ENCODE measurements at regions not wholly inside any gene's neighbourhood (a gene's known extent, or its start where the extent isn't known, plus 50 kb on each side); places are given as distances from the start of the nearest gene placed in this dataset.
A peak's percentile ranks its signal among the peaks of the same experiment; 100 is the strongest.

DNA sequence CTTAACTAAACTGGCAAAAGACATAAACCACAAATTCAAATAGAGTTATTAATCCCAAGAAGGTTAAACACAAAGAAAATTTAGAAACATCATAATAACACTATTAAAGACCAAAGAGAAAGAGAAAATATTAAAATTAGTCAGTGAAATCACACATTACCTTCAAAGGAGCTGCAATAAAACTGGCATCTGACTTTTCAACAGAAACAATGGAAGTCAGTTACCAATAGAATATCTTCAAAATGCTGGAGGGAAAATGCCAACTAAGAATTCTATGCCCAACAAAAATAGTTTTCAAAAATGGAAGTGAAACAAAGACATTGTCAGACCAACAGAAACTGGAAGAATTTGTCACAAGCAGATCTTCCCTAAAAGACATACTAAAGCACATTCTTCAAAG, 68.7 kb upstream of the RNF7 start:
- no peak for DNase-seq

DNA sequence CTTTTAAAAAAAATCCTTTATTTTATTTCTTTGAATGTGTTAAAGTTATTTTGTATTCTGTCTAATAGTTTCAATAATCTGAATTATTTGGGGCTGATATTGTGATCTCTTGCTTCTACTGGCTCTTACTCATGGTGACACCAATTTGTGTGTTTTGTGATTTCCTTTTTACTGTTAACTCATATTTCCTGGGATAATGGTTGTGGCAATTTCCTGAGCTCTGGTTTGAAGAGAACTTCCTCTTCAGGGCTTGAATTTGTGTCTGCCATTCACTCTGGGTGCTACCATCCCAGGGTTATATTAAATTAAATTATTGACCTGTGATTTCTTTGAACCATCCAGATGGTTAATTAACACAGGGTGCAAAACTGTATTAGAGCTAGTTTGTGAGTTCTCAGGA, 60.4 kb upstream of the RNF7 start:
- no peak for DNase-seq

DNA sequence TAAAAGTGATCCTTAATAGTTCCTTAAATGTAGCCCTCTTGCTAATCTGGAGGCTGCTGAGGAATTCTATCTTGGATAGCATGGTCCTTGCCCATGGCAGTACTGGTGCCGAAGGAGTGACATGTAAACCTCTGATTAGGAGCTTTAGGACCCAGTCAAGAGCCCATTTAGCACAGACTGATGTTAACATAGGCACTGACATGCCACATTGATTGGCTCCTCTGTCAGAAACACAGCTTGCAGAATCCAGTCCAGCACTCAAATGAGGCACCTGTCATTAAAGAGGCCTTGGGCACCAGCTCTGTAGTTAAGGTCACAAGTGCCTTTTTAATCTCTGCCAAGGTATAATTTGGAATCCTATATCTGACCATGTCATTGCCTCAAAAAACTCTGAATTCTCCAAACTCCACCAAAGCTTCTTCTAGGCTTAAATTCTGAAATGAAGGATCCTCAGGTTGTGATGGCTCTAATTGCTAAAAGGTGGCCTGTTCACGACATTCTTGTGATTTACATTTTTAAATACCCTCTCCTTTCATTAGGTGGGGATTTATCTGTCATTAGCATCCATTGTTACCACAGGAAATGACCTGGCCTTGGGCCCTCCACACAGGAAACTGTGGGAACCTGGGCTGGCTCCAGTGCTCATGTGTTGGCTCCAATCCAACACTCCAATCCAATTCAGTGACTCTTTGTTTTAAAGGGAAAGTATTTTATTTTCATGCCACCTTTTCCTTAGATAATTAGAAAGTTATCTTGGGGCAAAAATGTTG, 57.3 kb upstream of the RNF7 start:
- peak in 1 of 56 donors; percentile 1 for DNase-seq

DNA sequence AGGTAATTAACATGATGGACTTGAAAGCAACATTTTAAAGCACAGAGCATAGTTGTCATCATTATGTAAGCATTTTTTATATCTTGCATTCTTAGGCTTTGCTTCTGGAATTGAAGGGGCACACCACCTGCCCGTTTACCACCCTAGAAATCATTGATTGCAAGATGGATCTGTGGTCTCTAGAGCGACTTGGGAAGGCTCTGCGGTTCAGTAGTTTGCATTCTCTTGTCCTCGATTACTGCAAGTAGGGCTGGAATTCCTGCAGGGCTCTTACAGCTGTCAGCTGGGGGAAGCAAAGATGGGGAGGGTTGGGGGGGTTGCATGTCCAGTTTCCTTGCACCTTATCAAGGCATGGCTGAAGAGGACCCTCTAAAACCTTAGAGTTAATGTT, 56.7 kb upstream of the RNF7 start:
- DNase-seq = no peak

DNA sequence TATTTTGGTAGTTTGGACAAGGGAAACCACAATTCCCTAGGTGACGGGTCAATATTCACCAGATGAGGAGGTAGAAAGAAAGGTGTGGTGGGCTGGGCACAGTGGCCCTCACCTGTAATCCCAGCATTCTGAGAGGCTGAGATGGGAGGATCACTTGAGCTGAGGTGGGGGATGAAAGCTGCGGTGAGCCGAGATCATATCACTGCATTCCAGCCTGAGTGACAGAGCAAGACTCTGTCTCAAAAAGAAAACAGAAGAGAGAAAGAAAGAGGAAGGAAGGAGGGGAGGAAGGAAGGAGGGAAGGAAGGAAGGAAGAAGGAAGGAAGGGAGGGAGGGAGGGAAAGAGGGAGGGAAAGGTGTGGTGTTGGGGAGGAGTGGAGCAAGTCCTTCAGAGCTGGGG, 56.1 kb upstream of the RNF7 start:
- no peak for DNase-seq

DNA sequence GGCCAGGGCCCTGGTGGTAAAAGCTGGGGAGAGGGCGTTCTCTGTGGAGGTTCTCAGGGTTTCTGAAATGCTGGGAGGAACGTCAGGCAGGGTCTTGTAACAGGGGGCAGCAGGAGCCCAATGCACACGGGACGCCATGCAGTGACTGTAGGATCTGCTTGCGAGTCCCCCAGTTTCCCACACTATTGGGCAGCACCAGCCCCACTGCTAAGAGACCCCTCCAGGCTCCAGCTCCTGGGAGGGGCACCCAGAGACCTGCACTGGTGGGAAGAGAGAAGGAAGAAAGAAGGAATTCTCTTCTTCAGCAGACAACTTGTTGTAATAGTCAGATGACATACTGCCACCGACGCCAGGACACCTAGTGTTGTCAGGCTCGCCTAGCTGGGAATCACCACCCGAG, 55.2 kb upstream of the RNF7 start:
- DNase-seq = no peak

DNA sequence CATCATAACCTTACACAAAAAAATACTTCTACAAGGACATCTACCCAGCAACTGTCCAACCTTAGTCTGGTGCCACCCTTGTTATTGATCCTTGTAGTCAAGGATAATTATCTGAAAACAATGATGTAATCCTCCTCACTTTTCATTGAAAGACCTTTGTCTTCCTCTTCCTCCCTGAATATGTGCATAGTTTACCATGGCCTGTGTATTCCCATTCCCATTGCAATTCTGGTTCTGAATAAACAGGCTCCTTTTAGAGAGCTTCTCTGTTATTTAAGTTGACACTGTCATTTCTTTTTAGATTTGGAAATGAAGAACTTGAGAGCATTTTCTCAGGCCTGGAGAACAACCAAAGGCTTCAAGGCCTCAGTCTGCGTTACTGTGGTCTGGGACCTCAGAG, 53.3 kb upstream of the RNF7 start:
- no peak for DNase-seq

DNA sequence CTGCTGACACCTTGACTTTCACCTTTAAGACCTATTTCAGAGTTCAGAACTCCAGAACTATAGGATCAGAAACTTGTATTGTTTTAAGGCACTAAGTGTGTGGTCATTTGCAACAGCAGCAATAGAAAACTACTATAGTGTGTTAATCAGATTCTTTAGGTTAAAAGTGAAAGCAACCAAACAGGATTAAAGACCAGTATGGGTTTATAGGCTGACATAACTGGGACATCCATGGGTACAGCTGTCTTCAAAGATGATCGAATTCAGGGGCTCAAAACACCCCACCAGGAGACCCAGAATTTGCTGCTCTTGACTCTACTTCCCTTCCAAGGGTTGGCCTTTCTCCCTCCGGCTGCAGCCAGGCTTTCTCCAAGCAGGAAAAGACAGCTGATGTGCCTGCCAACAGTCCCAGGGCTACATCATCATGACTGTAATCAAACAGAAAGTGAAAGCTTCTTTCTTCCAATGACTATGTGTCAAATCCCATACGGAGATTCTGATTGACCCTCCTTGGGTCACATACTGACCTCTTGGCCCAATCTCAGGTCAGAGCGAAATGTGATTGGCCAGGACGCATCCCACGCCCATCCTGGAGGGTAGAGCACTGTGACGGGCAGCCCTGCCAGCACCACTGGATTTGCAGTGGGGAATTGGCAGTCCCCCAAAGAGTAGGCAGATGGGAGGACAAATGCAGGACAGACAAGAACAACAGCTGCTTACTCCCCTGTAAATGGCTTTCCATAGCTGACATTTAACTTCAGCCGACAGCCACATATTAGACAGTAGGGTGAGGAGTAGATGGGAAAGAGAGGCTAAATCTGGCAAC, 51.4 kb upstream of the RNF7 start:
- DNase-seq = peak in 55 of 56 donors; percentile 6 to 94 (median 62)

Measured in amygdala (tissue), 56 donors.